Transverse colon (tissue), 4 donors: ENCODE measurements at regions not wholly inside any gene's neighbourhood (a gene's known extent, or its start where the extent isn't known, plus 50 kb on each side); places are given as distances from the start of the nearest gene placed in this dataset.

Source experiments
- EP300 ChIP-seq: sonication (generic); formaldehyde crosslinking; IDR thresholded peaks from one replicate; pipeline ENCODE4 v1.6.1; 2017; ENCODE audit warnings: antibody characterized with exemption, low read depth
- POLR2A ChIP-seq: fragments of 450-650 bp; IDR thresholded peaks from one replicate; pipeline ENCODE4 v1.6.1; 2016; ENCODE audit warnings: antibody characterized with exemption, mild to moderate bottlenecking, moderate library complexity
- POLR2AphosphoS5 ChIP-seq, 3 donors: sonication (generic); formaldehyde crosslinking; IDR thresholded peaks; one replicate each; pipeline ENCODE4 v1.6.1; 2016; ENCODE audit warnings: antibody characterized with exemption in 3 of 3
- TF ChIP-seq, protein P1 (sequence below), 5 experiments: fragments of 200-600 bp in 3 of 5; fragments of 450-650 bp in 2 of 5; sonication (generic) in 3 of 5; IDR thresholded peaks; 1 replicate in 2 of 5; 2 replicates in 3 of 5; pipeline ENCODE4 v1.5.1; 2016 to 2017; ENCODE audit warnings: antibody characterized with exemption in 5 of 5, inconsistent platforms in 3 of 5, mild to moderate bottlenecking in 2 of 5, moderate library complexity in 1 of 5

DNA sequence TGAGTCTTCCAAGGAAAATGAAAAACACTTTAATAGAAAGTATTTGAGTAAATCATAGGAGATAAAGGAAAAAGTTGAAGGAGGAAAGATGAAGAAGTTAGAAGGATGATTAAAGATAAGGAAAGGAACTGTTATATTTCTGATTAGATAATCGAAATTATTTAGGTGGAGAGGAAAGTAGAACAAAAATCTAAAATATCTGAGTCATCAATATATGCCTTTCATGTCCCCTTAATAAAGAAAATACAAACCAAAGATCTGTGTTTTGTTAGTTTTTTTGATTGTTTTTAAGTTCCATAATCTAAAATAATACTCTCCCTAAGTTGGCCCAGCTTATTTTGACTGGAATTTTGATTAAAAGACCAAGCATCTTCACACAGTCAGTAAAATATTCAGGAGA lies 412.9 kb upstream of the DDX18 start:
- TF ChIP-seq, protein P1, sequence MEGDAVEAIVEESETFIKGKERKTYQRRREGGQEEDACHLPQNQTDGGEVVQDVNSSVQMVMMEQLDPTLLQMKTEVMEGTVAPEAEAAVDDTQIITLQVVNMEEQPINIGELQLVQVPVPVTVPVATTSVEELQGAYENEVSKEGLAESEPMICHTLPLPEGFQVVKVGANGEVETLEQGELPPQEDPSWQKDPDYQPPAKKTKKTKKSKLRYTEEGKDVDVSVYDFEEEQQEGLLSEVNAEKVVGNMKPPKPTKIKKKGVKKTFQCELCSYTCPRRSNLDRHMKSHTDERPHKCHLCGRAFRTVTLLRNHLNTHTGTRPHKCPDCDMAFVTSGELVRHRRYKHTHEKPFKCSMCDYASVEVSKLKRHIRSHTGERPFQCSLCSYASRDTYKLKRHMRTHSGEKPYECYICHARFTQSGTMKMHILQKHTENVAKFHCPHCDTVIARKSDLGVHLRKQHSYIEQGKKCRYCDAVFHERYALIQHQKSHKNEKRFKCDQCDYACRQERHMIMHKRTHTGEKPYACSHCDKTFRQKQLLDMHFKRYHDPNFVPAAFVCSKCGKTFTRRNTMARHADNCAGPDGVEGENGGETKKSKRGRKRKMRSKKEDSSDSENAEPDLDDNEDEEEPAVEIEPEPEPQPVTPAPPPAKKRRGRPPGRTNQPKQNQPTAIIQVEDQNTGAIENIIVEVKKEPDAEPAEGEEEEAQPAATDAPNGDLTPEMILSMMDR (IDR thresholded peaks at IDR 0.05): no peak
- TF ChIP-seq POLR2AphosphoS5 (IDR thresholded peaks at IDR 0.05) (no peak), POLR2A (no peak), EP300 (no peak)
